GM12872 (cell line): ENCODE measurements at regions not wholly inside any gene's neighbourhood (a gene's known extent, or its start where the extent isn't known, plus 50 kb on each side); places are given as distances from the start of the nearest gene placed in this dataset.

Experiments
- CTCF ChIP-seq: IDR thresholded peaks from 3 replicates; pipeline ENCODE4 v1.5.1; 2011; ENCODE audit warnings: low read depth, mild to moderate bottlenecking, low read length, moderate library complexity; ENCODE audit not compliant: insufficient read depth

DNA sequence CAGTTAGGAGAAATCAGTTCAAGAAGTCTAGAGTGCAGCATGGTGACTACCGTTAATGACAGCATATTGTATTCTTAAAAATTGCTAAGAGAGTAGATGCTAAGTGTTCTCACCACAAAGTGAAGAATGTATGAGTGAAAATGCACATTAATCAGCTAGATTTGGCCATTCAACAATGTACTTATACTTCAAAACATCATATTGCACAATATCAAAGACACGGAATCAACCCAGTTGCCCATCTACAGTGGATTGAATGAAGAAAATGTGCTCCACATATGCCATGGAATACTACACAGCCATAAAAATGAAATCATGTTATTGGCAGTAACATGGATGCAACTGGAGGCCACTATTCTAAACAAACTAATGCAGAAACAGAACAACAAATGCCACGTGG, 119.9 kb upstream of the NDN start:
- no peak for TF ChIP-seq CTCF

- no peak for TF ChIP-seq CTCF
Measured at GRCh38 chr15:23823508-23823907, 136.4 kb upstream of the NDN start.

DNA sequence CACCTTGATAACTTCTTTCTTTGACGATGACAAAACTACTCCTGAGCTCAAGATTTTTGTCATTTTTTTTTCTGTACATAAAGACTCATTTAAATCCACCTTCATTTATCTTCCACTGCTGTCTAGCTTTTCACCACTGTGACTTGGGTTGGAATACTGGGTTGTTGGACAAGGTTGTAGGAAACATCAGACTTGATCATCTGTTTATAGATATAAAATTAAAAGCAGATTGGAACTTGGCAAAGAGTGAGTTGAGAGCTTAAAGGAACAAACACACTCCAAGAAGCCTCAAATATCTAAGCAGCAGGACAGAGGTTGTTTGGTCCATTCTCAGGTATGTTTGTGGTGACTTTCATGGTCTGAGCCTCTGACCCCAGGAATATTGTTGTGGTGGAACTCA, 141.7 kb upstream of the NDN start:
- no peak for TF ChIP-seq CTCF

DNA sequence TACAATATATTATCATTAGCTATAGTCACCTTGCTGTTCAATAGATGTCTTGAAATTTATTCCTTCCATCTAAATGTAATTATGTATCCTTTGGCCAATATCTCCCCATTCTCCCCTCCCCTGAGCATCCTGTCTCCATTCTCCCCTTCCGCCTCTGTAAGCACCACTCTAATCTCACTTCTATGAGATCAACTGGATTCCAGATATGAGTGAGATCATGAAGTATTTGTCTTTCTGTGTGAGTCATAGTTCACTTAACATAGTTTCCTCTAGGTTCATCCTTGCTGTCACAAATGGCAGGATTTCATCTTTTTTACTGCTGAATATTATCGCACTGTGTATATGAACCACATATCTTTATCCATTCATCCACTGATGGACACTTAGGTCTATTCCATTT, 148.8 kb upstream of the NDN start:
- TF ChIP-seq CTCF: no peak

DNA sequence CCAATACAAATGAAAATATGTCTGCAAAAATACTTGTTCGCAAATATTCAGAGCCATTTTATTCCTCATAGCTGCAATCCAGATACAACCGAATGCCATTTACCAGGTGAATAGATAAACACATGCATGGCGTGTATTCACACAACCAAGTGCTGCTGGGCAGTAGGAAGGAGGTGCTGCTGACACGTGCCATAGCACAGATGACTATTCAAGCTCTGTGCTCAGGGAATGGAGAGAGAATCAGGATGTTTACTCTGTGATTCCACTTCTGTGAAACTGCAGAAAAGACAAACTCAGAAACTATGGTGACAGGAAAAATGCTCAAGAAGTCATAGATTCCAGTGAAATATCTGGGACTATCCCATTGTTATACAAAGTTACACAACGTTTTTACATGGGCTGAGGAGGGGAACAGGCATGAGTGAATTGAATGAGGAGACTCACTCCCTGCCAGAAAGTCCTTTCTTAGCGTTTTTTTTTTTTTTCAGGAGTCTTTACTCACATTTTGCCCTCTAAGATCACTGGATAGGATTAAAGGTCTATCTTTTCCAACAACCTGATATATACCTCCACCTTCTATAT, 152.9 kb upstream of the NDN start:
- no peak for TF ChIP-seq CTCF

GRCh38 chr15:23846218-23846617, 159.1 kb upstream of the NDN start:
- no peak for TF ChIP-seq CTCF

GRCh38 chr15:23850666-23851065, 163.6 kb upstream of the NDN start:
- TF ChIP-seq CTCF: no peak
